IMR-90 (cell line): ENCODE measurements at regions not wholly inside any gene's neighbourhood (a gene's known extent, or its start where the extent isn't known, plus 50 kb on each side); places are given as distances from the start of the nearest gene placed in this dataset.

Source experiments
- CEBPB ChIP-seq: IDR thresholded peaks from 2 replicates; pipeline ENCODE4 v1.6.1; 2012; ENCODE audit warnings: low read depth, low read length, improper control_type of control experiment
- CHD1 ChIP-seq: IDR thresholded peaks from 2 replicates; pipeline ENCODE4 v1.6.1; 2012; ENCODE audit warnings: low read depth, low read length, improper control_type of control experiment
- FOS ChIP-seq: fragments of 150-350 bp; IDR thresholded peaks from 2 replicates; pipeline ENCODE4 v1.6.1; 2016; ENCODE audit warnings: low read depth, low read length
- MAFK ChIP-seq: IDR thresholded peaks from 2 replicates; pipeline ENCODE4 v1.6.1; 2012; ENCODE audit warnings: low read depth, low read length, improper control_type of control experiment
- MAZ ChIP-seq: IDR thresholded peaks from 2 replicates; pipeline ENCODE4 v1.6.1; 2012; ENCODE audit warnings: low read depth, mild to moderate bottlenecking, low read length, improper control_type of control experiment, moderate library complexity, borderline replicate concordance
- MXI1 ChIP-seq: IDR thresholded peaks from 2 replicates; pipeline ENCODE4 v1.6.1; 2012; ENCODE audit warnings: low read depth, mild to moderate bottlenecking, low read length, moderate library complexity, borderline replicate concordance
- POLR2A ChIP-seq: IDR thresholded peaks from 2 replicates; pipeline ENCODE4 v1.6.1; 2012; ENCODE audit warnings: mild to moderate bottlenecking, low read depth, low read length
- RAD21 ChIP-seq: IDR thresholded peaks from 2 replicates; pipeline ENCODE4 v1.6.1; 2012; ENCODE audit warnings: low read length, improper control_type of control experiment
- RFX5 ChIP-seq: IDR thresholded peaks from 2 replicates; pipeline ENCODE4 v1.8.0; 2012; ENCODE audit warnings: low read depth, mild to moderate bottlenecking, low read length, moderate library complexity
- SMC3 ChIP-seq: fragments of 150-350 bp; IDR thresholded peaks from 2 replicates; pipeline ENCODE4 v1.6.1; 2016; ENCODE audit warnings: low read depth, mild to moderate bottlenecking, antibody characterized with exemption, low read length, moderate library complexity
- TF ChIP-seq, protein P1 (sequence below): conservative IDR thresholded peaks from 2 replicates; pipeline ENCODE4 v1.5.1; 2012; ENCODE audit warnings: mild to moderate bottlenecking, low read depth, low read length, improper control_type of control experiment
- TF ChIP-seq, protein P2 (sequence below): fragments of 150-350 bp; IDR thresholded peaks from 2 replicates; pipeline ENCODE4 v1.6.1; 2017; ENCODE audit warnings: mild to moderate bottlenecking, antibody characterized with exemption, low read length, low read depth
- TF ChIP-seq, protein P3 (sequence below): fragments of 150-350 bp; IDR thresholded peaks from 2 replicates; pipeline ENCODE4 v1.6.1; 2016; ENCODE audit warnings: low read depth, mild to moderate bottlenecking, low read length, moderate library complexity, borderline replicate concordance

DNA sequence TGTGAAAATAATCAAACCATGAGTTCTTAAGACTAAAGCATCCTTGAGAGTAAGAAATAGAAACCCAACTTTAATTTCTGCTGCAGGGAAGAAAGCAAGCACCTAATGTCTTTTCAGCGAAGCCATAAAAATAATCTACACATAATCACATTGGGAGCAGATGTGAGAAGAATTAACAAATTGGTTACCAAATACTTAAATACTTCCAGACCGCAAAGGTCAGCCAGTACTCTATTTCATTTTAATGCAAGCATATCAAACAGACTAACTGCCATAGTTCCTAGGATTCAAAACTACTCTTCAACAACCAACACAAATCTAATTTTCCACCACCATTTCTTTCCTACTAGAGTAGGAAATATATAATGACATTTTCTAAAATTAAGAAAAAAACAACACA lies 144.8 kb upstream of the SLIT2 start:
- TF ChIP-seq RAD21, result no peak
- TF ChIP-seq, protein P1, sequence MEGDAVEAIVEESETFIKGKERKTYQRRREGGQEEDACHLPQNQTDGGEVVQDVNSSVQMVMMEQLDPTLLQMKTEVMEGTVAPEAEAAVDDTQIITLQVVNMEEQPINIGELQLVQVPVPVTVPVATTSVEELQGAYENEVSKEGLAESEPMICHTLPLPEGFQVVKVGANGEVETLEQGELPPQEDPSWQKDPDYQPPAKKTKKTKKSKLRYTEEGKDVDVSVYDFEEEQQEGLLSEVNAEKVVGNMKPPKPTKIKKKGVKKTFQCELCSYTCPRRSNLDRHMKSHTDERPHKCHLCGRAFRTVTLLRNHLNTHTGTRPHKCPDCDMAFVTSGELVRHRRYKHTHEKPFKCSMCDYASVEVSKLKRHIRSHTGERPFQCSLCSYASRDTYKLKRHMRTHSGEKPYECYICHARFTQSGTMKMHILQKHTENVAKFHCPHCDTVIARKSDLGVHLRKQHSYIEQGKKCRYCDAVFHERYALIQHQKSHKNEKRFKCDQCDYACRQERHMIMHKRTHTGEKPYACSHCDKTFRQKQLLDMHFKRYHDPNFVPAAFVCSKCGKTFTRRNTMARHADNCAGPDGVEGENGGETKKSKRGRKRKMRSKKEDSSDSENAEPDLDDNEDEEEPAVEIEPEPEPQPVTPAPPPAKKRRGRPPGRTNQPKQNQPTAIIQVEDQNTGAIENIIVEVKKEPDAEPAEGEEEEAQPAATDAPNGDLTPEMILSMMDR, result no peak
- no peak for TF ChIP-seq FOS
- no peak for TF ChIP-seq SMC3
- TF ChIP-seq RFX5, result no peak
- TF ChIP-seq MXI1, result no peak
- TF ChIP-seq POLR2A, result no peak
- TF ChIP-seq, protein P2, sequence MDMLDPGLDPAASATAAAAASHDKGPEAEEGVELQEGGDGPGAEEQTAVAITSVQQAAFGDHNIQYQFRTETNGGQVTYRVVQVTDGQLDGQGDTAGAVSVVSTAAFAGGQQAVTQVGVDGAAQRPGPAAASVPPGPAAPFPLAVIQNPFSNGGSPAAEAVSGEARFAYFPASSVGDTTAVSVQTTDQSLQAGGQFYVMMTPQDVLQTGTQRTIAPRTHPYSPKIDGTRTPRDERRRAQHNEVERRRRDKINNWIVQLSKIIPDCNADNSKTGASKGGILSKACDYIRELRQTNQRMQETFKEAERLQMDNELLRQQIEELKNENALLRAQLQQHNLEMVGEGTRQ, result no peak
- no peak for TF ChIP-seq MAZ
- no peak for TF ChIP-seq CHD1
- no peak for TF ChIP-seq CEBPB
- TF ChIP-seq MAFK, result no peak
- TF ChIP-seq, protein P3, sequence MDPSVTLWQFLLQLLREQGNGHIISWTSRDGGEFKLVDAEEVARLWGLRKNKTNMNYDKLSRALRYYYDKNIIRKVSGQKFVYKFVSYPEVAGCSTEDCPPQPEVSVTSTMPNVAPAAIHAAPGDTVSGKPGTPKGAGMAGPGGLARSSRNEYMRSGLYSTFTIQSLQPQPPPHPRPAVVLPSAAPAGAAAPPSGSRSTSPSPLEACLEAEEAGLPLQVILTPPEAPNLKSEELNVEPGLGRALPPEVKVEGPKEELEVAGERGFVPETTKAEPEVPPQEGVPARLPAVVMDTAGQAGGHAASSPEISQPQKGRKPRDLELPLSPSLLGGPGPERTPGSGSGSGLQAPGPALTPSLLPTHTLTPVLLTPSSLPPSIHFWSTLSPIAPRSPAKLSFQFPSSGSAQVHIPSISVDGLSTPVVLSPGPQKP, result no peak
